ENCODE measurements at regions not wholly inside any gene's neighbourhood (a gene's known extent, or its start where the extent isn't known, plus 50 kb on each side); places are given as distances from the start of the nearest gene placed in this dataset.

DNA sequence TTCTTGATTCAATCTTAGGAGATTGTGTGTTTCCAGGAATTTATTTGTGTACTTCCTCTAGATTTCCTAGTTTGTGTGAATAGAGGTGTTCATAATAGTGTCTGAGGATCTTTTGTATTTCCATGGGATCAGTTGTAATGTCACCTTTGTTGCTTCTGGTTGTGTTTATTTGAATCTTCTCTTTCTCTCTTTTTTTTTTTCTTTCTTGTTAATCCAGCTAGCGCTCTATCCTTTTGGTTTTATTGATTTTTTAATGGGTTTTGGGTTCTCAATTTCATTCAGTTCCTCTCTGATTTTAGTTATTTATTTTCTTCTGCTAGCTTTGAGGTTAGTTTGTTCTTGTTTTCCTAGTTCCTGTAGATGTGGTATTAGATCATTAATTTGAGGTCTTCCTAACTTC lies 242.5 kb downstream of the SEC23A start:
- no peaks in the 10 kb centered on the region for H3K4me1 Mint-ChIP-seq (ENCODE audit: low read depth)
- no peaks in the 10 kb centered on the region for H3K36me3 Mint-ChIP-seq (ENCODE audit: low read depth)
- DNase-seq: no peak
- H3K9me3 Mint-ChIP-seq: no peaks in the 10 kb centered on the region
- H3K4me3 Mint-ChIP-seq: no peak overlapping the region
- H3K27ac Mint-ChIP-seq: no peak overlapping the region
- peaks cover 4% of the 10 kb centered on the region; the same call in 1 of the 2 replicates for H3K27me3 Mint-ChIP-seq (ENCODE audit: insufficient read depth)
- TF ChIP-seq, protein P1, sequence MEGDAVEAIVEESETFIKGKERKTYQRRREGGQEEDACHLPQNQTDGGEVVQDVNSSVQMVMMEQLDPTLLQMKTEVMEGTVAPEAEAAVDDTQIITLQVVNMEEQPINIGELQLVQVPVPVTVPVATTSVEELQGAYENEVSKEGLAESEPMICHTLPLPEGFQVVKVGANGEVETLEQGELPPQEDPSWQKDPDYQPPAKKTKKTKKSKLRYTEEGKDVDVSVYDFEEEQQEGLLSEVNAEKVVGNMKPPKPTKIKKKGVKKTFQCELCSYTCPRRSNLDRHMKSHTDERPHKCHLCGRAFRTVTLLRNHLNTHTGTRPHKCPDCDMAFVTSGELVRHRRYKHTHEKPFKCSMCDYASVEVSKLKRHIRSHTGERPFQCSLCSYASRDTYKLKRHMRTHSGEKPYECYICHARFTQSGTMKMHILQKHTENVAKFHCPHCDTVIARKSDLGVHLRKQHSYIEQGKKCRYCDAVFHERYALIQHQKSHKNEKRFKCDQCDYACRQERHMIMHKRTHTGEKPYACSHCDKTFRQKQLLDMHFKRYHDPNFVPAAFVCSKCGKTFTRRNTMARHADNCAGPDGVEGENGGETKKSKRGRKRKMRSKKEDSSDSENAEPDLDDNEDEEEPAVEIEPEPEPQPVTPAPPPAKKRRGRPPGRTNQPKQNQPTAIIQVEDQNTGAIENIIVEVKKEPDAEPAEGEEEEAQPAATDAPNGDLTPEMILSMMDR (IDR thresholded peaks at IDR 0.05): no peak

GRCh38 chr14:38856798-38857197 lies 246.2 kb downstream of the SEC23A start:
- Mint-ChIP-seq H3K27ac (no peak overlapping the region), H3K4me1 (ENCODE audit: low read depth) (no peaks in the 10 kb centered on the region), H3K9me3 (no peaks in the 10 kb centered on the region), H3K4me3 (no peak overlapping the region), H3K36me3 (ENCODE audit: low read depth) (no peaks in the 10 kb centered on the region), H3K27me3 (ENCODE audit: insufficient read depth) (peaks cover 8% of the 10 kb centered on the region)
- TF ChIP-seq, protein P1 (IDR thresholded peaks at IDR 0.05): no peak
- DNase-seq: no peak

DNA sequence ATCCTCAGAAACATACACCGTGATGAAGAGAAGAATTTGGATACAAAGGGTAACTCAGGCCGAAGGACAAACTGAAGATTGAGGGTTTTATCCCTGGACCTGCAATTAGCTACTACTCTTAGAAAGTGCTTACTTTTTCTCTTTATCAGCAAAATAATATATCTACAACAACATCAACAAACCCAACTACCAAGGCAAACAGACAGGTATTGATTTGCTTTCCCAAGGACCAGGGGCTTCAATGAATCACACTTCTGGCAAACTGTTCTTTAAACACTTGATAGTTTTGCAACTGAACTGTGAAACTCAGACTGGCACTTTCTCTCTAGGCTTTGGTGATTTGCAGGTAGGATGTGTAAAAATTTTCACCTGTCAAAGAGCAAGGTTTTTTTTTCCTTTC lies 247.5 kb downstream of the SEC23A start:
- no peak for DNase-seq
- Mint-ChIP-seq H3K27ac (no peak overlapping the region), H3K9me3 (no peaks in the 10 kb centered on the region), H3K4me1 (ENCODE audit: low read depth) (no peaks in the 10 kb centered on the region), H3K27me3 (ENCODE audit: insufficient read depth) (peaks cover 6% of the 10 kb centered on the region), H3K36me3 (ENCODE audit: low read depth) (no peaks in the 10 kb centered on the region), H3K4me3 (no peak overlapping the region)
- TF ChIP-seq, protein P1 (IDR thresholded peaks at IDR 0.05): no peak

DNA sequence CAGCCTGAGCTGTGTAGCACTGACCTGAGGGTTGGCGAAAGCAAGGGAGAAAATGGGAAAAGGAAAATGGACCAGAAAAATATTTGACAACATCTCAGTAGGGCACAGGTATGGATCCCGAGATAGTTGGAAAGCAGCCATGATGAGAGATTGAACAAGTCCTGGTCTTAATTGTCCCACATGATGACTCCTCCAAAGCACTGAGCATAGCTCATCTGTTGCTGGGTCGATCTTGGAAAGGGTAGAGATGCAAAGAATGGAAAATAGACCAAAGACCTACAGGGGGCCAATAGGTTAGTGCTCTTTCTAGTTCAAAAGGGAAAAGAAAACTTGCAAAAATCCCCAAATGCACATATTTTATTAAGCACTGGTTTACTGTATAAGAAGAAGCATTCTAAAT lies 251.9 kb downstream of the SEC23A start:
- H3K36me3 Mint-ChIP-seq (ENCODE audit: low read depth): no peaks in the 10 kb centered on the region
- no peaks in the 10 kb centered on the region for H3K9me3 Mint-ChIP-seq
- no peak overlapping the region for H3K4me3 Mint-ChIP-seq
- DNase-seq: no peak
- TF ChIP-seq, protein P1 (IDR thresholded peaks at IDR 0.05): no peak
- H3K27me3 Mint-ChIP-seq (ENCODE audit: insufficient read depth): peaks cover 12% of the 10 kb centered on the region
- H3K27ac Mint-ChIP-seq: no peak overlapping the region
- no peaks in the 10 kb centered on the region for H3K4me1 Mint-ChIP-seq (ENCODE audit: low read depth)

DNA sequence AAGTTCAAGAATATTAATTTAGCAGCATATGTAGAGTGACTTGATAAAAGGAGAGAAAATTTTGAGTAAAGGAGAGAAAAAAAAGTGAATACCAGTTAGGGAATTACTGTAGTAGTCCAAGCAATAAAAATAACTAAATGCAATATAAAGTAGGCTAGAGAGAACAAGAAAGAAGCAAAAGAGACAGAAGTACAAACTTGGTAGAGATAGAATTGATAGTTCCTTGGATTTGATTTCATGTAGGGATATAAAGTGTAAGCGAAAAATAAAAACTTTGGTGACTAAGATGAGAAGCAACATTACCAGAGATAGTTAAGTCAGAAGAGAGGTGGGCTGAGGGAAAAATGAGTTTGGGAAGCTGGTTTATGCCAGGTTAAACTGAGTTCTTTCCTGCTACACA lies 252.4 kb downstream of the SEC23A start:
- Mint-ChIP-seq H3K4me3 (no peak overlapping the region), H3K36me3 (ENCODE audit: low read depth) (no peaks in the 10 kb centered on the region), H3K27ac (no peak overlapping the region), H3K4me1 (ENCODE audit: low read depth) (no peaks in the 10 kb centered on the region), H3K27me3 (ENCODE audit: insufficient read depth) (peaks cover 12% of the 10 kb centered on the region), H3K9me3 (no peaks in the 10 kb centered on the region)
- no peak for DNase-seq
- TF ChIP-seq, protein P1 (IDR thresholded peaks at IDR 0.05): no peak

Measured in HFFc6 (cell line).